Glutamatergic neuron (in vitro differentiated cells): ENCODE measurements at regions not wholly inside any gene's neighbourhood (a gene's known extent, or its start where the extent isn't known, plus 50 kb on each side); places are given as distances from the start of the nearest gene placed in this dataset.

Experiments
- DNase-seq: peaks from one replicate; pipeline ENCODE4 v3.0.0; 2022
- H3K27ac Mint-ChIP-seq: one replicate; pipeline ENCODE4 v1.8.0; 2020; ENCODE audit warnings: mild to moderate bottlenecking, mixed read lengths, inconsistent platforms; ENCODE audit not compliant: unreplicated experiment
- H3K27me3 Mint-ChIP-seq: one replicate; pipeline ENCODE4 v1.8.0; 2020; ENCODE audit warnings: mild to moderate bottlenecking, moderate library complexity, mixed read lengths, inconsistent platforms; ENCODE audit not compliant: unreplicated experiment
- H3K36me3 Mint-ChIP-seq: one replicate; pipeline ENCODE4 v1.8.0; 2020; ENCODE audit warnings: mild to moderate bottlenecking, mixed read lengths, inconsistent platforms; ENCODE audit not compliant: unreplicated experiment
- H3K4me1 Mint-ChIP-seq: one replicate; pipeline ENCODE4 v1.8.0; 2020; ENCODE audit warnings: mild to moderate bottlenecking, low read depth, mixed read lengths, inconsistent platforms; ENCODE audit not compliant: unreplicated experiment
- H3K4me3 Mint-ChIP-seq: one replicate; pipeline ENCODE4 v1.8.0; 2020; ENCODE audit warnings: mild to moderate bottlenecking, mixed read lengths, inconsistent platforms; ENCODE audit not compliant: unreplicated experiment
- H3K9me3 Mint-ChIP-seq: one replicate; pipeline ENCODE4 v1.8.0; 2020; ENCODE audit warnings: mild to moderate bottlenecking, moderate library complexity, mixed read lengths, inconsistent platforms; ENCODE audit not compliant: unreplicated experiment
- CTCF ChIP-seq: fragments of 200-600 bp; sonication (generic); IDR thresholded peaks from one replicate; pipeline ENCODE4 v1.5.0; 2021; ENCODE audit not compliant: partially characterized antibody, unreplicated experiment

DNA sequence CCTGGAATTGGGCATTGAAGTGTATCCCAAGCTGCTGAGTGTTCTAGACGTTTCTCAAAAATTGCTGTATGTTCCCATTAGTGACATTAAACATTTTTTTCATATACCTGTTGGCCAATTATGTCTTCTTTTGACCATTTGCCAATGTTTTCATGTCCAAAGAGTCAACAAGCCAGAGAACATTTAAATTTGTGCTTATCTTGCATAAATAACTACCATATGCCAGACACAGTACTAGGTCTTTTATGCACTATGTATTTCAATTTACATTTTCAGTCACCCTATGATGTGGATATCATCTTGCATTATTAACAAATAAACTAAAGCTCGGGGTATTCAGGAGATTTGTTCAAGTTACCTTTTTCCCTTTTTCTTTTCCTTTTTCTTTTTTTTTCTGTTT lies 632.9 kb upstream of the C16orf82 start:
- no peak for TF ChIP-seq CTCF
- Mint-ChIP-seq H3K27me3 (no peaks in the 10 kb centered on the region), H3K9me3 (peaks cover 3% of the 10 kb centered on the region), H3K4me1 (no peaks in the 10 kb centered on the region), H3K36me3 (no peaks in the 10 kb centered on the region), H3K27ac (no peak overlapping the region), H3K4me3 (no peak overlapping the region)
- DNase-seq = no peak

- H3K27me3 Mint-ChIP-seq = no peaks in the 10 kb centered on the region
- peaks cover 2% of the 10 kb centered on the region for H3K9me3 Mint-ChIP-seq
- no peak for TF ChIP-seq CTCF
- no peak for DNase-seq
- H3K4me3 Mint-ChIP-seq = no peak overlapping the region
- no peaks in the 10 kb centered on the region for H3K36me3 Mint-ChIP-seq
- H3K4me1 Mint-ChIP-seq = no peaks in the 10 kb centered on the region
- H3K27ac Mint-ChIP-seq = no peak overlapping the region
Observed at GRCh38 chr16:26441178-26441577, 625.5 kb upstream of the C16orf82 start.

- Mint-ChIP-seq H3K27me3 (no peaks in the 10 kb centered on the region), H3K4me1 (no peaks in the 10 kb centered on the region), H3K36me3 (no peaks in the 10 kb centered on the region), H3K9me3 (peaks cover 2% of the 10 kb centered on the region), H3K4me3 (no peak overlapping the region), H3K27ac (no peak overlapping the region)
- DNase-seq = no peak
- no peak for TF ChIP-seq CTCF
Observed at GRCh38 chr16:26442321-26442720, 624.4 kb upstream of the C16orf82 start.

DNA sequence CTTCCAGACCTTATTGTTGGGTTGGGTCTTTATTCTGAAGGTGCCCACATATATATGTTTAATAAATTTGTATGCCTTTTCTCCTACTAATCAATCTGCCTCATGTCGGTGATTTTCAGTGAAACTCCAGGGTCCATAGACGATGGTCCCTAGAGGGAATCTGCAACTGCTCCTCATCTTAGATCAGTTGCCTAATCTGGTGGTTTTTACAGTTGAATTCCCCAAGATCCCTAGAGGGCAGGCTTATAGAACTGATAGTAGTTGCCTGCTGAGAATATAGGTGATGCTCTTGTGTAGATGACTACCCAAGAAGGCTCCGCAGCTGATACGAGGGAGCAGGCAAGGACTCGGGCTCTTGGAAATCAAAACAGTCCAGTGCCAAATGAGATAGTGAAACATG lies 619.2 kb upstream of the C16orf82 start:
- no peak for TF ChIP-seq CTCF
- DNase-seq = no peak
- H3K4me1 Mint-ChIP-seq = no peaks in the 10 kb centered on the region
- H3K4me3 Mint-ChIP-seq = no peak overlapping the region
- H3K9me3 Mint-ChIP-seq = peaks cover 2% of the 10 kb centered on the region
- H3K27me3 Mint-ChIP-seq = no peaks in the 10 kb centered on the region
- H3K36me3 Mint-ChIP-seq = no peaks in the 10 kb centered on the region
- H3K27ac Mint-ChIP-seq = no peak overlapping the region

DNA sequence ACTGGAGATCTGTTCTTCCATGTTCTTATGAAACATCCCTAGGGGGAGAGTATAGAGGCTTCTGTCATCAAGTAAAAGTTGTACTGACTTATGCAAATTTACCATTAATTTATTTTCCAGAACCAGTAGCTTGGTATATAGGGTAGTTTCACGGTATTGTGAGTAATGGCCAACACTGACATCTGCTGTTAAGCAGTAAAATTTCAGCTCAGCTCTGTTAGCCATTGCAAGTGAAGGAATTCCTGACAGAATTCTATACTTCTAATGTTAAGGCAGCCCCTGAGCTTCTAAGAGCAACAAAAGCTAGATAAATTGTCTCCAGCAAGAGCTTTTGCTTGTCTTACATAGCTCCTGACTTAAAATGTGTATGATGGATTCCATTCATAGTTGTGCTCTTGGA lies 613.5 kb upstream of the C16orf82 start:
- Mint-ChIP-seq H3K9me3 (no peaks in the 10 kb centered on the region), H3K36me3 (no peaks in the 10 kb centered on the region), H3K27me3 (no peaks in the 10 kb centered on the region), H3K4me3 (no peak overlapping the region), H3K27ac (no peak overlapping the region), H3K4me1 (no peaks in the 10 kb centered on the region)
- DNase-seq = no peak
- no peak for TF ChIP-seq CTCF
